ENCODE measurements at regions not wholly inside any gene's neighbourhood (a gene's known extent, or its start where the extent isn't known, plus 50 kb on each side); places are given as distances from the start of the nearest gene placed in this dataset.

DNA sequence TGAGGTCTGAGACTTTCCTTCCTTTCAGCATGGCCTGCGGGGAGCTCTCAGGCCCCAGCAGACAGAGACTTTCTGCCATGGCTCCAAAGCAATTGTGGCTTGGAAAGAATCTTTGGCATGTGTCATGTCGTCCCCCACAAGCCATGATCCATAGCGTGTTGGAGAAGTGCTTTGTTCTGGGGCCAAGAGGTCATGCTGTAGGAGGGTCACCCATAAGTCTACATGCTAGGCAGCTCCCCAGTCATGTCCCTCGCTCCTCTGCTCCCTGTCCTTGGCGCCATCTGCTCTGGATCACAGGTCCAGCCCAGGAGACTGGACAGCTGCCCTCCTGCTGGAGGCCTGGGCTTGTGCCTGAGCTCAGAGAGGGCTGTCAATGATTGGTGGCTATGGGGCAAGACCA, 78.8 kb upstream of the LCLAT1 start:
- DNase-seq (ENCODE audit: low read depth in 3 of 3): no peak

DNA sequence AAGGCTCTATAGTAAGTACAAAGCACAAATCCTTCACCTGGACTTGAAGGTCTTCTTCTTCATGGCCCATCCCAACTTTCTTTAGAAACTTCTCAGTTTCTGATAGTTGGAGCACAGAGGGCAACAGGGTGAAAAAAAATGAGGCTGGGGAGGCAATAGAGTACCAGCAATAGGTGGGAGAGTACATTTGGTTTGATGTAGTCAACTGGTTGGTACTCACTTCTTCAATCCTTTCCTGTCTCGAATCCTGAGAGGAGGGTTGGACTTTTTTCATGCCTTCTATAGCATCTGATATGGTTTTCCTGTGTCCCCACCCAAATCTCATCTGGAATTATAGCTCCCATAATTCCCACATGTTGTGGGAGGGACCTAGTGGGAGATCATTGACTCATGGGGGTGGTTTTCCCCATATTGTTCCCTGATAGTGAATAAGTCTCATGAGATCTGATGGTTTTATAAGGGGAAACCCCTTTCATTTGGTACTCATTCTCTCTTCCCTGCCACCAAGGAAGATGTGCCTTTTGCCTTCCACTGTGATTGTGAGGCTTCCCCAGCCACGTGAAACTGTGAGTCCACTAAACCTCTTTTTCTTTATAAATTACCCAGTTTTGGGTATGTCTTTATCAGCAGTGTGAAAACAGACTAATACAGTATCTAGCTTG, 75.9 kb upstream of the LCLAT1 start:
- no peak for DNase-seq (ENCODE audit: low read depth in 3 of 3)

- no peak for DNase-seq (ENCODE audit: low read depth in 3 of 3)
Observed at GRCh38 chr2:30371772-30372373, 75.2 kb upstream of the LCLAT1 start.

- DNase-seq (ENCODE audit: low read depth in 3 of 3): no peak
Observed at GRCh38 chr2:30372826-30373225, 74.2 kb upstream of the LCLAT1 start.

GRCh38 chr2:30373881-30374302, 73.2 kb upstream of the LCLAT1 start:
- no peak for DNase-seq (ENCODE audit: low read depth in 3 of 3)

DNA sequence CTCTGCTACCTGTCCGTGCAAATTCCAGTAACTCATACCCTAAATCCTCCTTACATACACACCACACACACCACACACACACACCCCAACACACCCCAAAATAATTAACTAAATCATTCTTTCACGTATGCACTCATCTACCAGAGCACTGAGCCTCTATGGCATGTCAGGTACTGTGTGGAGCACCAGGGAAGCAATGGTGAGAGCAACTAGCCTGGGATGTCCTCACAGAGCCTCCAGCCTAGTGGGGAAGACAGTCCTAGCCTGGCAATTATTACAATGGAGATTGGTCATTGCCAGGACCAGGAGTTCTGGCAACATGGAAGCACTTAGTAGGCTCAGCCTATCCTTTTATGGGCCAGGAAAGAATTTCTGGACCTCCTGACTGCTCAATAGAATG, 72.7 kb upstream of the LCLAT1 start:
- no peak for DNase-seq (ENCODE audit: low read depth in 3 of 3)

- no peak for DNase-seq (ENCODE audit: low read depth in 3 of 3)
Observed at GRCh38 chr2:30375915-30376314, 71.1 kb upstream of the LCLAT1 start.

- no peak for DNase-seq (ENCODE audit: low read depth in 3 of 3)
Observed at GRCh38 chr2:30379481-30379880, 67.6 kb upstream of the LCLAT1 start.

GRCh38 chr2:30380824-30381223, 66.2 kb upstream of the LCLAT1 start:
- DNase-seq (ENCODE audit: low read depth in 3 of 3): no peak

GRCh38 chr2:30382162-30382783, 64.8 kb upstream of the LCLAT1 start:
- no peak for DNase-seq (ENCODE audit: low read depth in 3 of 3)

DNA sequence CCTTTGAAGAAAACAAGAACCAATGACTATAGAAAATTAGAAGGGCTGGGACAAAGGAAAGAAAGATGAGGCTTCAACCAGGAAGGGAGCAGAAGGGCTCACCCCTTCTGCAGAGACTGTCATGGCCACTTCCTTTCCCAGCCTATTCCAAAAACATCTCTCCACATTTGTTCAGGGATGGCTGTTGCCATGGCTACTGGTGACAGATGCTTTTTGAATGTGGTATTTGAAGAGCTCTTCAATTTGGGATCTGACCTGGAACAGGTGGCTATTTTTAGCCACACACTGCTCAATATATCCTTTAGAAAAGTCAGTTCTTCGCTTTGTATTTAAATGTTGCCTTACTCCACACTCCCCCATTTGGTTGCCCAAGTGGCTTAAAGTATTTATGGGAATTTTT, 64.1 kb upstream of the LCLAT1 start:
- DNase-seq (ENCODE audit: low read depth in 3 of 3): no peak

GRCh38 chr2:30385327-30385726, 61.7 kb upstream of the LCLAT1 start:
- DNase-seq (ENCODE audit: low read depth in 3 of 3): no peak

DNA sequence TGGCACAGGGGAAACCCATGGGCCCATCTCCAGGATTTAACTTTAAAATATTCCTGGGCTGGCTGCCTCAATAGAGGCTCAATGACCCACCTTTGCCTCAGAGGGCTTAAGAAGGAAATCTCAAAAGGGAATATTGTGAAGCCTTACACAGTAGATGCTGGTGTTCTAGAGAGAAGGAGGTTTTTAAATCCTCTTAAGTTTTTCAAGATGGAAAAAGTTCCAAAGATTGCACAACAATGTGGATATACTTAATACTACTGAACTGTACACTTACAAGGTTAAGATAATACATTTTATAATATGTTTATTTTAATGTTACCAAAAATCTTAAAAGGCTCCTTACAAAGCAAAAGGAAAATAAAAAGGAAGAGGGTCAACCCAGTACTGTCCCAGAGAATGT, 54.9 kb upstream of the LCLAT1 start:
- DNase-seq (ENCODE audit: low read depth in 3 of 3): no peak

GRCh38 chr2:30393510-30393909, 53.5 kb upstream of the LCLAT1 start:
- DNase-seq (ENCODE audit: low read depth in 3 of 3): no peak

DNA sequence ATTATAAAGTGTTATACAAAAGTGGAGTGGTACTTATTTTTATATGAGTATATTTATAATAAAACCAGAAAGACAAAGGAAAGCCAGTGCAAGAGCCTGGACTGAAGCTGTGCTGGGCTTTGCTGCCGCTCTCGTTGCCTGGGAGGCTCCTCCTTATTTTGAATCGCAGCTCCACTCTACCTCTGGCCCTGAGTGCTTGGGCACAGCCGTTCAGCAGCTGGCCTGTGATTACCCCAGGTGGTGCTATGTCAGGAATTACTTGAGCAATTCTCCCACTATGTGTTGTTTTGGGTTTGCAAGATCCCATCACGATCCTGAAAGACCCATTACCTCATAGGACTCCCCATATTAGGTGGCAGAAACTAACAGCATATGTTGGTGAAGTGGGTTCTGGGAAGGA, 53.0 kb upstream of the LCLAT1 start:
- DNase-seq (ENCODE audit: low read depth in 3 of 3): no peak

DNA sequence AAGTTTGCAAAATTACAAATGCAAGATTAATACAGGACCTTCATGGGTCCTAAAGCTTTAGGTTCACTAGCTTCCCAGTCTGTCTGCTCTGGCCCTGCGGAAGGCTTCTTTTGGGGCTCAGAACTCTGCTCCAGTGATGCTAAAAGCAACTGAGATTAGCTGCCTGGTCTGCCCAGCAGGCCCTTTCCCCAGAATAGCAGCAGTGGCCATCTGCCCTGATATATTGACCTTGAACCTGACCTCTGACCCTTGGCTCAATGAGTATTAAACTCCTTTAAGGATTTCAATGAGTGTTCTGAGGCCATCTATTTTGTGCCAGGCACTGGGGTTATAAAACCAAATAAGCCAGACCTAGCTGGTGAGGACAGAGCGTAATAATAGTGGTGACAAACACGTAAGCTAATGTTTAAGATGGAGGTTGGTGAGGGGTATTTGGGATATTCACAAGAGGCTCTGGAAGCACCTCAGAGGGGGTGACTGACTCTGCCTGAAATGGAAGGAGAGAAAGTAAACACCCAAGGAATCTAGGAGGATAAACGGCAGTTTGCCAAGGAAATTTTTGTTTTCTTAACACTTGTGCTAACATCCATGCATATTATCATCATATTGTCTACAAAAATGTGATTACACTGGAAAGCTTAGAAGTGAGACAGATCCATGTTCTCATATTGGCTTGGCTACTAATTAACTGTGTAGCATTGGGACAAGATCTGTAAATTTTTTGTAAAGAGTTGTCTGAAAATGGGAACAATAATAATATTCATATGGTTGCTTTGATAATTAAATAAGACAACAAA, 50.4 kb upstream of the LCLAT1 start:
- no peak for DNase-seq (ENCODE audit: low read depth in 3 of 3)

Measured in stimulated activated CD4-positive, alpha-beta T cell treated with anti-CD3 and anti-CD28 coated beads, TNF-alpha, amount 100 ng/mL, for 4 hours (primary cell).